K562 (cell line): ENCODE measurements at regions not wholly inside any gene's neighbourhood (a gene's known extent, or its start where the extent isn't known, plus 50 kb on each side); places are given as distances from the start of the nearest gene placed in this dataset.

Experiments used
- IRF1 ChIP-seq: sonication (generic); formaldehyde crosslinking; IDR thresholded peaks from 2 replicates; pipeline ENCODE4 v1.8.0; 2022; ENCODE audit warnings: missing genetic modification reagents, mild to moderate bottlenecking, borderline replicate concordance
- MAFK ChIP-seq: IDR thresholded peaks from 2 replicates; pipeline ENCODE4 v1.6.1; 2011; ENCODE audit warnings: low read length, improper control_type of control experiment
- PURB ChIP-seq: sonication (generic); formaldehyde crosslinking; IDR thresholded peaks from 2 replicates; pipeline ENCODE4 v1.9.0; 2021; ENCODE audit warnings: low read depth, mild to moderate bottlenecking, missing genetic modification reagents
- RFX1 ChIP-seq: fragments of 450-650 bp; IDR thresholded peaks from 2 replicates; pipeline ENCODE4 v1.6.1; 2016; ENCODE audit warnings: mild to moderate bottlenecking, moderate library complexity
- RHOXF2B ChIP-seq: fragments of 250-450 bp; sonication (Bioruptor Pico); conservative IDR thresholded peaks from 2 replicates; pipeline ENCODE4 v1.5.1; 2021
- RNF2 ChIP-seq: sonication (generic); IDR thresholded peaks from 2 replicates; pipeline ENCODE4 v1.6.1; 2016
- ZNF277 ChIP-seq: fragments of 250-450 bp; sonication (Bioruptor Pico); IDR thresholded peaks from 2 replicates; pipeline ENCODE4 v1.8.0; 2022; ENCODE audit warnings: inconsistent platforms, mild to moderate bottlenecking, moderate library complexity, borderline replicate concordance
- ZNF518B ChIP-seq: fragments of 250-450 bp; sonication (Bioruptor Pico); IDR thresholded peaks from 2 replicates; pipeline ENCODE4 v1.5.0; 2021; ENCODE audit warnings: mild to moderate bottlenecking, moderate library complexity

GRCh38 chr11:80967649-80968048, 1526.8 kb upstream of the TENM4 start (continued):
- TF ChIP-seq RHOXF2B (no peak), ZNF518B (CRISPR knock-in tag) (no peak), PURB (CRISPR knock-in tag) (no peak), RNF2 (no peak), IRF1 (CRISPR knock-in tag) (no peak), RFX1 (no peak), MAFK (no peak), ZNF277 (CRISPR knock-in tag) (no peak)
- TF ChIP-seq, all 486 proteins: peak for 0
